K562 (cell line): ENCODE measurements at regions not wholly inside any gene's neighbourhood (a gene's known extent, or its start where the extent isn't known, plus 50 kb on each side); places are given as distances from the start of the nearest gene placed in this dataset.

ENCODE experiments used
- ATAC-seq: fragments of 200-7000 bp; cut with Tn5 transposase; 3 replicates; pipeline ENCODE4 v1.9.1; 2020; ENCODE audit warnings: moderate library complexity
- BruUV-seq: library from RNA; stranded (reverse); fragments of 400-500 nt; replicated peaks from 2 replicates; lab custom pipeline; 2021; lab: Mats Ljungman, UMichigan
- CTCF ChIA-PET: fragments of 300-600 bp; formaldehyde crosslinking; extraction: SDS; loops from one replicate; lab custom pipeline; 2021; ENCODE audit warnings: low intra/inter-chr PET ratio; lab: Yijun Ruan, JAX
- POLR2A ChIA-PET: fragments of 300-600, 350-650 bp; sonication (Branson Sonifier 250); formaldehyde crosslinking; extraction: SDS; loops from one replicate; lab custom pipeline; 2021; ENCODE audit warnings: antibody characterized with exemption, inconsistent platforms; lab: Yijun Ruan, JAX
- DNase-seq, 4 experiments: peaks; one replicate each; pipeline versions ENCODE4 v3.0.0 to v3.0.0-alpha.2; 2011 to 2018; ENCODE audit warnings: low spot score in 3 of 4, mixed read lengths in 3 of 4; ENCODE audit errors: extremely low read depth in 1 of 4
- FAIRE-seq: peaks from 2 replicates; lab custom pipeline; 2011; peaks lifted over from hg19 to GRCh38; lab: Jason Lieb, UNC
- H2AFZ ChIP-seq: 2 replicates; pipeline ENCODE4 v1.6.0; 2011; ENCODE audit warnings: low read depth, low read length, control low read depth, inconsistent platforms
- H3K27ac ChIP-seq: fragments of 200-600 bp; 3 replicates; pipeline ENCODE4 v1.8.0; 2011; ENCODE audit warnings: low read depth, mild to moderate bottlenecking, control low read depth, inconsistent platforms, low read length, moderate library complexity, mixed read lengths; ENCODE audit errors: extremely low read depth
- H3K27me3 ChIP-seq, 2 experiments: fragments of 300-600 bp in 1 of 2; 2 replicates in 1 of 2; 3 replicates in 1 of 2; pipeline versions ENCODE4 v1.6.0 to v1.8.0; 2011; ENCODE audit warnings: inconsistent platforms in 2 of 2, low read length in 2 of 2, mild to moderate bottlenecking in 1 of 2, mixed read lengths in 1 of 2, moderate library complexity in 1 of 2; ENCODE audit not compliant: control insufficient read depth in 2 of 2, insufficient read depth in 2 of 2
- H3K36me3 ChIP-seq: fragments of 300-600 bp; 3 replicates; pipeline ENCODE4 v1.8.0; 2011; ENCODE audit warnings: mild to moderate bottlenecking, low read length, inconsistent platforms; ENCODE audit not compliant: control insufficient read depth, insufficient read depth
- H3K4me1 ChIP-seq, 2 experiments: fragments of 200-600 bp in 1 of 2; replicated peaks in 1 of 2; 2 replicates in 1 of 2; 3 replicates in 1 of 2; pipeline versions ENCODE4 v1.5.1 to v1.8.0; 2011; ENCODE audit warnings: inconsistent platforms in 2 of 2, low read length in 2 of 2, mild to moderate bottlenecking in 1 of 2, mixed read lengths in 1 of 2, moderate library complexity in 1 of 2; ENCODE audit not compliant: control insufficient read depth in 2 of 2, insufficient read depth in 2 of 2
- H3K4me2 ChIP-seq: 2 replicates; pipeline ENCODE4 v1.6.1; 2011; ENCODE audit warnings: low read length, control low read depth, inconsistent platforms, mixed read lengths; ENCODE audit not compliant: insufficient read depth
- H3K4me3 ChIP-seq: fragments of 200-600 bp; sonication (generic), shearing (Covaris generic); 2 replicates; pipeline ENCODE4 v1.5.1; 2016; ENCODE audit warnings: control low read depth, inconsistent platforms
- H3K79me2 ChIP-seq: fragments of 200-600 bp; 3 replicates; pipeline ENCODE4 v1.8.0; 2011; ENCODE audit warnings: low read length, inconsistent platforms; ENCODE audit not compliant: control insufficient read depth, insufficient read depth
- H3K9ac ChIP-seq, 2 experiments: 2 replicates each; pipeline versions ENCODE4 v1.6.0 to v1.6.1; 2011; ENCODE audit warnings: low read depth in 2 of 2, low read length in 2 of 2, control low read depth in 1 of 2, inconsistent platforms in 1 of 2, mild to moderate bottlenecking in 1 of 2, mixed read lengths in 1 of 2; ENCODE audit not compliant: insufficient read depth in 1 of 2
- H3K9me1 ChIP-seq: one replicate; pipeline ENCODE4 v1.6.0; 2011; ENCODE audit warnings: inconsistent platforms, mild to moderate bottlenecking, low read length, moderate library complexity; ENCODE audit not compliant: control insufficient read depth, insufficient read depth
- H3K9me3 ChIP-seq: replicated peaks from 2 replicates; pipeline ENCODE4 v1.5.1; 2011; ENCODE audit warnings: low read depth, low read length, inconsistent platforms; ENCODE audit not compliant: control insufficient read depth, insufficient read depth
- H4K20me1 ChIP-seq: replicated peaks from 2 replicates; pipeline ENCODE4 v1.6.1; 2011; ENCODE audit warnings: low read length, inconsistent platforms, mixed read lengths; ENCODE audit not compliant: control insufficient read depth, insufficient read depth
- CBFA2T3 ChIP-seq: fragments of 450-650 bp; IDR thresholded peaks from 2 replicates; pipeline ENCODE4 v1.6.1; 2017
- GABPA ChIP-seq: fragments of 200-800 bp; sonication (Bioruptor generic); conservative IDR thresholded peaks from 2 replicates; pipeline ENCODE4 v1.6.1; 2016; ENCODE audit warnings: low read depth, missing genetic modification characterization, missing compliant biosample characterization
- KLF1 ChIP-seq: fragments of 450-650 bp; IDR thresholded peaks from 2 replicates; pipeline ENCODE4 v1.6.1; 2016; ENCODE audit warnings: missing genetic modification characterization, missing compliant biosample characterization
- KLF10 ChIP-seq: fragments of 250-450 bp; sonication (Bioruptor Pico); IDR thresholded peaks from 2 replicates; pipeline ENCODE4 v1.6.1; 2021; ENCODE audit warnings: matching md5 sums
- LARP7 ChIP-seq: fragments of 450-650 bp; IDR thresholded peaks from 2 replicates; pipeline ENCODE4 v1.6.1; 2016
- MEIS2 ChIP-seq: fragments of 450-650 bp; IDR thresholded peaks from 2 replicates; pipeline ENCODE4 v1.6.1; 2014; ENCODE audit warnings: mild to moderate bottlenecking; ENCODE audit not compliant: partially characterized antibody
- NR3C1 ChIP-seq: sonication (generic); formaldehyde crosslinking; IDR thresholded peaks from 2 replicates; pipeline ENCODE4 v1.8.1; 2022; ENCODE audit warnings: missing genetic modification reagents
- PHTF2 ChIP-seq: fragments of 250-450 bp; sonication (Bioruptor Pico); IDR thresholded peaks from 2 replicates; pipeline ENCODE4 v1.5.0; 2021; ENCODE audit warnings: mild to moderate bottlenecking
- RFX5 ChIP-seq: IDR thresholded peaks from 2 replicates; pipeline ENCODE4 v1.6.1; 2011; ENCODE audit warnings: low read depth, mild to moderate bottlenecking, improper control_type of control experiment, low read length
- SAP30 ChIP-seq: fragments of 200-600 bp; sonication (generic); IDR thresholded peaks from 2 replicates; pipeline ENCODE4 v1.6.1; 2012; ENCODE audit warnings: borderline replicate concordance, low read depth, mild to moderate bottlenecking, moderate library complexity, low read length, control low read depth, inconsistent platforms; ENCODE audit not compliant: insufficient read depth, poor library complexity, severe bottlenecking
- SP2 ChIP-seq: IDR thresholded peaks from 2 replicates; pipeline ENCODE4 v1.6.1; 2011; ENCODE audit warnings: mild to moderate bottlenecking, low read depth, low read length, moderate library complexity; ENCODE audit not compliant: poor library complexity, severe bottlenecking; ENCODE audit errors: extremely low read depth
- TBP ChIP-seq: optimal IDR thresholded peaks from 2 replicates; pipeline ENCODE3; 2011; ENCODE audit warnings: low read depth, low read length, improper control_type of control experiment
- ZBTB1 ChIP-seq: sonication (generic); formaldehyde crosslinking; IDR thresholded peaks from 2 replicates; pipeline ENCODE4 v1.8.1; 2023; ENCODE audit warnings: missing genetic modification reagents, low read depth, mild to moderate bottlenecking, borderline replicate concordance
- WGBS: fragments of 100-300 bp; shearing (Covaris generic); methylation state at CpG from one replicate; pipeline ENCODE4 v1.1.6; 2016; ENCODE audit warnings: low coverage, mixed read lengths; ENCODE audit not compliant: insufficient coverage; ENCODE audit errors: missing lambda C conversion rate; 5-methylcytosine and 5-hydroxymethylcytosine counted together
- in situ Hi-C: fragments of 300-500 bp; cut with MboI; formaldehyde crosslinking; loops from 4 replicates; pipeline ENCODE4 v1.15.0; 2018; ENCODE audit warnings: inconsistent platforms, mixed read lengths
- intact Hi-C: fragments of 100-400 bp; cut with micrococcal nuclease; formaldehyde crosslinking; loops from 2 replicates; pipeline ENCODE4 v1.14.2; 2022
- TF ChIP-seq, protein P1 (sequence below): fragments of 250-450 bp; sonication (Bioruptor Pico); IDR thresholded peaks from 2 replicates; pipeline ENCODE4 v1.8.0; 2021; ENCODE audit warnings: moderate library complexity, mild to moderate bottlenecking, inconsistent platforms
- TF ChIP-seq, protein P2 (sequence below): fragments of 250-450 bp; sonication (Bioruptor Pico); IDR thresholded peaks from 2 replicates; pipeline ENCODE4 v1.5.0; 2022; ENCODE audit warnings: mild to moderate bottlenecking
- TF ChIP-seq, protein P3 (sequence below): sonication (generic); formaldehyde crosslinking; IDR thresholded peaks from 2 replicates; pipeline ENCODE4 v1.8.0; 2022; ENCODE audit warnings: mild to moderate bottlenecking, missing genetic modification reagents

DNA sequence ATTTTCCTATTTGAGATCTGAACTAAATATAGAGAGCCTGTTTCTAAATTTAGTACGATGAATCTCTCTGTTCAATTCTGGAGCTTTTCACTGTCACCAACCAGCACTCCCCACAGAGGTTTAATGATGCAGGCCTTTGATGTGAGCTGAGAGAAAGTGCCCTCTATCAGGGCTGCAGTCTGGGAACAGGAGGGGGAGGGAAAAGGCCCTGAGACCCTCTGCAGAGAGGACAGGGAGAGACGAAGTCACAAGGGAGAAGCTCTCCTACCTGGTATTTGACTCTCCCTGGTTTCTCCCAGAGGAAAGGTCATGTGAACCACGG lies 206.8 kb upstream of the SOX1 start:
- POLR2A ChIA-PET = no interaction called here
- Histone ChIP-seq H3K79me2 (no peaks in the 10 kb centered on the region), H3K4me1 (no peaks in the 10 kb centered on the region), H3K36me3 (no peaks in the 10 kb centered on the region), H3K27ac (no peak overlapping the region), H2AFZ (no peak overlapping the region), H3K27me3 (peaks cover 0 to 26% of the 10 kb centered on the region in 2 experiments; a peak in 3 of 5 replicates), H3K9me1 (no peaks in the 10 kb centered on the region), H3K4me3 (no peak overlapping the region), H3K9me3 (no peaks in the 10 kb centered on the region), H3K4me2 (no peak overlapping the region), H3K9ac (no peak overlapping the region)
- CTCF ChIA-PET = no interaction called here
- in situ Hi-C loops = no loop called here
- intact Hi-C loops = no loop called here
- FAIRE-seq (no peak), DNase-seq (no peak)
- no TSS peak for BruUV-seq
- TF ChIP-seq, protein P1, sequence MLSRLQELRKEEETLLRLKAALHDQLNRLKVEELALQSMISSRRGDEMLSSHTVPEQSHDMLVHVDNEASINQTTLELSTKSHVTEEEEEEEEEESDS = no peak
- TF ChIP-seq SAP30 = no peak
- TF ChIP-seq, protein P2, sequence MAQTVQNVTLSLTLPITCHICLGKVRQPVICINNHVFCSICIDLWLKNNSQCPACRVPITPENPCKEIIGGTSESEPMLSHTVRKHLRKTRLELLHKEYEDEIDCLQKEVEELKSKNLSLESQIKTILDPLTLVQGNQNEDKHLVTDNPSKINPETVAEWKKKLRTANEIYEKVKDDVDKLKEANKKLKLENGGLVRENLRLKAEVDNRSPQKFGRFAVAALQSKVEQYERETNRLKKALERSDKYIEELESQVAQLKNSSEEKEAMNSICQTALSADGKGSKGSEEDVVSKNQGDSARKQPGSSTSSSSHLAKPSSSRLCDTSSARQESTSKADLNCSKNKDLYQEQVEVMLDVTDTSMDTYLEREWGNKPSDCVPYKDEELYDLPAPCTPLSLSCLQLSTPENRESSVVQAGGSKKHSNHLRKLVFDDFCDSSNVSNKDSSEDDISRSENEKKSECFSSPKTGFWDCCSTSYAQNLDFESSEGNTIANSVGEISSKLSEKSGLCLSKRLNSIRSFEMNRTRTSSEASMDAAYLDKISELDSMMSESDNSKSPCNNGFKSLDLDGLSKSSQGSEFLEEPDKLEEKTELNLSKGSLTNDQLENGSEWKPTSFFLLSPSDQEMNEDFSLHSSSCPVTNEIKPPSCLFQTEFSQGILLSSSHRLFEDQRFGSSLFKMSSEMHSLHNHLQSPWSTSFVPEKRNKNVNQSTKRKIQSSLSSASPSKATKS (CRISPR knock-in tag) = no peak
- TF ChIP-seq, all 486 proteins: peak for 0
- no peak for ATAC-seq
- 3% methylated on average over 3 of the region's 3 CpGs for WGBS
- no peaks in the 10 kb centered on the region for H4K20me1 ChIP-seq

DNA sequence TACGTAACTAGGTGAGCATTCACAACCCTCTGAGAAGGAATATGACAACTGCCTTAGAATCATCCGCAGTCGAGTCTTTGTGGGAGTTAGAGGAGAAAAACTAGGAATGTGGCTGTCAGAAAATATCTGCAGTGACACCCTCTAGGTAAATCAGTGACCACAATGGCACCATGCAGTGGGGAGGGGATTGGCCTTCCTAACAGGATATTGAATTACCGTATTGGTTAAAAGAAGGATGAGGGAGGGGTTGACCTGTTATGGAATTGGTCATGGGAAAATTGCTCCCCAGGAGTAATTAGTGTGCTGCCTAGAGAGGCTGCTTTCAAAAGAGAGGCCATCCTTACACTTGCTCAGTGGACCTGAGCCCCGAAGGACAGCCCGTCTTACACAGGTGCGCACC lies 205.6 kb upstream of the SOX1 start:
- no peaks in the 10 kb centered on the region for H3K4me1 ChIP-seq
- BruUV-seq = no TSS peak
- H3K9me1 ChIP-seq = no peaks in the 10 kb centered on the region
- no peaks in the 10 kb centered on the region for H4K20me1 ChIP-seq
- intact Hi-C loops (no loop called here), in situ Hi-C loops (no loop called here)
- ATAC-seq = no peak
- H3K27me3 ChIP-seq = peaks cover 0 to 26% of the 10 kb centered on the region in 2 experiments; a peak in 3 of 5 replicates
- no peaks in the 10 kb centered on the region for H3K9me3 ChIP-seq
- ChIA-PET CTCF (no interaction called here), POLR2A (no interaction called here)
- no peak overlapping the region for H3K4me3 ChIP-seq
- no peak overlapping the region for H2AFZ ChIP-seq
- 1% methylated on average over 7 of the region's 7 CpGs for WGBS
- DNase-seq = no peak
- no peaks in the 10 kb centered on the region for H3K79me2 ChIP-seq
- no peak for FAIRE-seq
- H3K4me2 ChIP-seq = no peak overlapping the region
- no peaks in the 10 kb centered on the region for H3K36me3 ChIP-seq
- no peak overlapping the region for H3K9ac ChIP-seq
- H3K27ac ChIP-seq = no peak overlapping the region
- no peak for TF ChIP-seq GABPA (tag)
- no peak for TF ChIP-seq PHTF2
- TF ChIP-seq CBFA2T3 = no peak
- TF ChIP-seq, protein P3, sequence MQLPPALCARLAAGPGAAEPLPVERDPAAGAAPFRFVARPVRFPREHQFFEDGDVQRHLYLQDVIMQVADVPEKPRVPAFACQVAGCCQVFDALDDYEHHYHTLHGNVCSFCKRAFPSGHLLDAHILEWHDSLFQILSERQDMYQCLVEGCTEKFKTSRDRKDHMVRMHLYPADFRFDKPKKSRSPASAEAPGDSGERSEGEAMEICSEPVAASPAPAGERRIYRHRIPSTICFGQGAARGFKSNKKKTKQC (CRISPR knock-in tag) = no peak
- no peak for TF ChIP-seq MEIS2
- TF ChIP-seq LARP7 = no peak
- no peak for TF ChIP-seq ZBTB1
- TF ChIP-seq NR3C1 (CRISPR knock-in tag) = no peak
- no peak for TF ChIP-seq RFX5
- TF ChIP-seq SP2 = no peak
- TF ChIP-seq TBP = no peak
- TF ChIP-seq KLF10 (CRISPR knock-in tag) = no peak
- TF ChIP-seq KLF1 (tag) = no peak
